Hepatocyte (in vitro differentiated cells): ENCODE measurements at regions not wholly inside any gene's neighbourhood (a gene's known extent, or its start where the extent isn't known, plus 50 kb on each side); places are given as distances from the start of the nearest gene placed in this dataset.

Experiments used
- CTCF ChIP-seq: fragments of 200-600 bp; sonication (generic); IDR thresholded peaks from 2 replicates; pipeline ENCODE4 v1.5.1; 2016; ENCODE audit warnings: antibody characterized with exemption, mild to moderate bottlenecking; ENCODE audit not compliant: poor library complexity
- EZH2 ChIP-seq: fragments of 200-600 bp; sonication (generic); IDR thresholded peaks from 2 replicates; pipeline ENCODE4 v1.6.1; 2016; ENCODE audit warnings: antibody characterized with exemption, mild to moderate bottlenecking, borderline replicate concordance
- EZH2phosphoT487 ChIP-seq: fragments of 200-600 bp; sonication (generic); IDR thresholded peaks from one replicate; pipeline ENCODE4 v1.6.1; 2018; ENCODE audit warnings: antibody characterized with exemption, mild to moderate bottlenecking, low read depth, moderate library complexity; ENCODE audit not compliant: unreplicated experiment, severe bottlenecking

- TF ChIP-seq CTCF (no peak), EZH2 (no peak), EZH2phosphoT487 (no peak)
Measured at GRCh38 chr4:138092060-138092459, 150.1 kb downstream of the SLC7A11 start.
